ENCODE measurements at regions not wholly inside any gene's neighbourhood (a gene's known extent, or its start where the extent isn't known, plus 50 kb on each side); places are given as distances from the start of the nearest gene placed in this dataset.

DNA sequence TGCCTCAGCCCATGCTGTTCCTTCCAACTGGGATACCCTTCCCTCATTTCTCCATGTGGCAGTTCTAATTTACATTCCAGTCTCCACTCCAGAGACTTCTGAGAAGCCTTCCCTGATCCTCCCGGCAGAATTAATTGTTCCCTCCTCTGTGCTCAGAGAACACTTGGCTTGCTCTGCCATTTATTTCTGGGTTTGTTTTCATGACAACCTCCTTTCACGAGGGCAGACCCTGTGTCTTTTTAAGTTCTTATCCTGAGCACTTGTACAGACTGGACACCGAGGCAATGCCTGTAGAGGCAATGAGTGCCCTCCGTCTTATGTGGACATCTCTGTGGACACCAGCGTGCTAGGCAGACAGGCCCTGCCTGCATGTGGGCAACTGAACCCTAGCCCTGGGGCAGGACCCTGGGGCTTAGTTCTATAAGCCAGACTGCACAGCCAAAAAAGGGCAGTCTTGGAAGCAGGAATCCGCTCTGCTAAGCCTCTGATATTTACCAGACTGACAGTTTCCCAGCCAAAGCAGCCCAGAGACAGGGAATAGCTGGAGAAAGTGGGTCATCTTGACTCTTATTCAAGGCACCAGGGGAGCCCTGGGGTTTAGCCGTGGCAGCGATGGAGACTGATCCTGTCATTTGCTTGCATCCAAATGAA, 474.0 kb downstream of the RPS24 start:
- Histone ChIP-seq H3K27ac (ENCODE audit: low read depth, low read length) (peak overlapping the region; percentile 84), H3K9me3 (ENCODE audit: low read length) (no peaks in the 10 kb centered on the region), H3K9ac (ENCODE audit: low read length) (no peak overlapping the region), H3K27me3 (ENCODE audit: control insufficient read depth in 1 of 2, insufficient read depth in 2 of 2, low read length in 2 of 2) (no peaks in the 10 kb centered on the region), H3K4me1 (ENCODE audit: insufficient read depth, low read length) (peaks cover 67% of the 10 kb centered on the region), H3K4me3 (ENCODE audit: low read depth in 1 of 2, low read length in 2 of 2) (peak overlapping the region in 1 of 2 donors; percentile 24), H3K36me3 (ENCODE audit: insufficient read depth, low read length) (no peaks in the 10 kb centered on the region)

DNA sequence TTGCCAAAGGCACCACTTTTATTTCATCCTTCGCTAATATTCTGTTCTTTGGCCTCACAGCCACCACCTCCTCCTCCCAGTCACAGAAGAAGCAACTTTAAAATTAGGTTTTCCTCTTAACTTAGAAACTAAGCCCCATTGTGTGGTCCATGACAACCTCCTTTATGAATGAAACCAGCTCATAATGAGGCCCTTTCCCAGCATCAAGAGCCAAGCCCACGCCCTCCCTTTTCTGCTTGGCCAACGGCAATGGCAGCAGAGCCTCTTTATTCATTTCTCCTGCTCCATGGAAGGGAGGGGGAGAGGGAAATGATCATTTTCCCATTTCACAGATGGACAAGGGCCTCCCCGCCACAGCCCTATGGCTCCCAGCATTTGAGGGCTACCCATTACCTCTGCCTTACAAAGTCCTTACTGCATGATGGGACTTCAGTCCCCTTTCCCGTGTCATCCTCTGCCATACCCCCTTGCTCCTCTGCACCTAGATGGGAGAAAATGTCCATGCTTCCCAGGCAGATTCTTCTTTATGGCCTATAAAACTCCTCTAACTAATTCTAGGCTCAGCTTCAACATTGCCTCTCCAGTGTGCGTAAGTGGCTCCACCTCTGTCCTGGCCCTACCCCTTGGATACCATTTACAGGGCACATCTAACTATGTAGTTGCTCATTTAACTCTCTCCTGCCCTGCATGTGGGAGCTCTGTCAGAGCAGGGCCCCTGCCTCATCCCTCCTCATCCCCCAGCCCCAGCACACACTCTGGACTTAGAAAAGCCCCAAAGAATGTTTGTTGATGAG, 475.5 kb downstream of the RPS24 start:
- Histone ChIP-seq H3K9ac (ENCODE audit: low read length) (no peak overlapping the region), H3K4me3 (ENCODE audit: low read depth in 1 of 2, low read length in 2 of 2) (no peak overlapping the region), H3K27ac (ENCODE audit: low read depth, low read length) (peak overlapping the region; percentile 84), H3K27me3 (ENCODE audit: control insufficient read depth in 1 of 2, insufficient read depth in 2 of 2, low read length in 2 of 2) (no peaks in the 10 kb centered on the region), H3K4me1 (ENCODE audit: insufficient read depth, low read length) (peaks cover 62% of the 10 kb centered on the region), H3K36me3 (ENCODE audit: insufficient read depth, low read length) (no peaks in the 10 kb centered on the region), H3K9me3 (ENCODE audit: low read length) (no peaks in the 10 kb centered on the region)

DNA sequence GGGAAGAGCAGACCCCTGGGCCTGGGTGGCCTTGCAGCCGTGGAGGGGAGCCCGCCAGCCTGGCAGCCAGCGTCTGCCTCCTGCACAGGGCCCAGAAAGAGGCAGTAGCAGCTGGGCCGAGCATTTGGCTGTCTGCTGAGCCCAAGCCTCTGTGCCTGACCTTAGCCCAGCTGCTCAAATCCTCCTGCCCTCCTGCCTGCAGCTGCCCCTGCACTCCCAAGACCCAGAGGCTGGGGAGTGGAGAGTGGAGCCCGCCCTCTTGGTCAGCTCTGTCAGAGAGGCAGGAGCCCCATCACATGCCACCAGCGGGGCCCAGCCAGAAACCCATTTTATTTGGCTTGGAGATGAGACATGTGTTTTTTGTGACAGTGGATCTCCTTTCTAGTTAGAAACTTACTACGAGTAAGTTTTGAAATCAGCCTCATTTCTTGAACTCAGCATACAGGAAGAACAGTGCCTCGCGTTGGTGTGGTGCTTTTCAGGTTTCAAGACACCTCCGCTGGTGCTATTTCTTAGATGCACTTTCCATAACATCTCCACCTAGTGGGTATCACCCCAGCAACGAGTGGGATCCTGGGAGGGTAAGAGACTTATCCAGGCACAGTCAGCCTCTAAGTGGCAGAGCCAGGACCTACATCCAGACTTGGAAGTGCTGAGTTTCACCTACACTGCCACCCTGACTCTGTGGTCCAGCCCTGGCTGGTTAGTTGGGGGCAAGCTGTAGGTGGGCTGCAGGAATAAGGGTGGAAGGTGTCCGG, 477.1 kb downstream of the RPS24 start:
- Histone ChIP-seq H3K4me1 (ENCODE audit: insufficient read depth, low read length) (peaks cover 77% of the 10 kb centered on the region), H3K27me3 (ENCODE audit: control insufficient read depth in 1 of 2, insufficient read depth in 2 of 2, low read length in 2 of 2) (no peaks in the 10 kb centered on the region), H3K9ac (ENCODE audit: low read length) (no peak overlapping the region), H3K9me3 (ENCODE audit: low read length) (no peaks in the 10 kb centered on the region), H3K4me3 (ENCODE audit: low read depth in 1 of 2, low read length in 2 of 2) (no peak overlapping the region), H3K36me3 (ENCODE audit: insufficient read depth, low read length) (no peaks in the 10 kb centered on the region), H3K27ac (ENCODE audit: low read depth, low read length) (peak overlapping the region; percentile 84)

DNA sequence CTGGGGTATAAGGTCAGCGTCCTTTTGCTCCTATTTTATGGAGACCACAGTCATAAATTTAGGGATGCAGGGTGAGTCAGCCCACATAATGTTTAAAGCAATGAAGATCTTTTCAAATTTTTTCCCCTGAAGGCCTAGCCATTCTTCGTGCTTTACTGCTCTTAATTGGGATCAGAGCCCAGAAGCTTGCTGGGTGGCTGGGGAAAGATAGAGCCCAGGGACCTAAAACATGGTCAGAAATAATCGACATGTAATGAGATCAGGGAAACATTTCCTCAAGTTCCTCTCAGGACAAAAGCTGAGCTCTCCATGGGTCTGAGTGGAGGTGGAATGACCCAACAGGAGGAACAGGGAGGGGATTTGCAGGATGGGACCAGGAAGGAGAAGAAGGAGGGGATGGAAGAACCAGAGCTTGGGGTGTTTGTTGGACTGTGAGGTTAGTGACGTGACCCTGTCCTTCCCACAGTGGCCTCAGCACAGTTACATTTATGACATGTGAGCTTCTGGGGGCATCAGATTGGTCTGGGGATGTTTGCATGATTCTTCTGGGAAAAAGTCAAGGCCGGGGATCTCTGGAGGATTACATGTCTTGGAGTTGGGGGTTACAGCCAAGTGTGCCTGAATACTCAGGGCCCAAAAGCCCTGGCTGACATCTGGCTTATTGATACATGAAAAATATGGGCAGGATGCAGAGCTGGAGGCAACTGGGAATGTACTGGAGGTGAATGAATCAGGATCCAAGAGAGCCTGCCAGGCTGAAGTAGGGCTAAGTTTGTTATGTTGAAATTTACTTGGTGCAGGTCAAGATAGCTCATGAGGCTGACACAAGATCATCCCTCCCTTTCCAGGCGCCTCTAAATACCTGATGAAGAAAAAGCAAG, 477.9 kb downstream of the RPS24 start:
- Histone ChIP-seq H3K4me3 (ENCODE audit: low read depth in 1 of 2, low read length in 2 of 2) (no peak overlapping the region), H3K9me3 (ENCODE audit: low read length) (no peaks in the 10 kb centered on the region), H3K27ac (ENCODE audit: low read depth, low read length) (peak overlapping the region; percentile 84), H3K36me3 (ENCODE audit: insufficient read depth, low read length) (no peaks in the 10 kb centered on the region), H3K9ac (ENCODE audit: low read length) (no peak overlapping the region), H3K27me3 (ENCODE audit: control insufficient read depth in 1 of 2, insufficient read depth in 2 of 2, low read length in 2 of 2) (no peaks in the 10 kb centered on the region), H3K4me1 (ENCODE audit: insufficient read depth, low read length) (peaks cover 85% of the 10 kb centered on the region)

DNA sequence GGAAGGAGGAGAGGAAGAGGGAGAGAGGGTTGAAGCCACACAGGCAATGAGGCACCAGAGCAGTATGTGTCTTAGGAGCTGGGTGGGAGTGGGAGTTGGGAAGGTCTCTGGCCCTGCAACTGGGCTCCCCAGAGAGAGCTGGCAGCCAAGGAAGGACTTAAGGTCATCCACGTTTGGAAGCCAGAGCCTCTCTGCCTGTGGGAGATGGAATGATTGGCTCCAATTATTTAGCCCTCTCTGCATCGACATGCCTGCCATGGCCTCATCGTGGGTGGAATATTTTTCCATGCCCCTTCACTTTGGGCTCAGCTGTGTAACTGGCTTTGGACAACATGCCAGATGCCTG, 478.5 kb downstream of the RPS24 start:
- peaks cover 85% of the 10 kb centered on the region for H3K4me1 ChIP-seq (ENCODE audit: insufficient read depth, low read length)
- H3K27ac ChIP-seq (ENCODE audit: low read depth, low read length) = peak overlapping the region; percentile 35
- no peaks in the 10 kb centered on the region for H3K9me3 ChIP-seq (ENCODE audit: low read length)
- no peak overlapping the region for H3K9ac ChIP-seq (ENCODE audit: low read length)
- no peaks in the 10 kb centered on the region for H3K27me3 ChIP-seq (ENCODE audit: control insufficient read depth in 1 of 2, insufficient read depth in 2 of 2, low read length in 2 of 2)
- H3K4me3 ChIP-seq (ENCODE audit: low read depth in 1 of 2, low read length in 2 of 2) = no peak overlapping the region
- H3K36me3 ChIP-seq (ENCODE audit: insufficient read depth, low read length) = no peaks in the 10 kb centered on the region

DNA sequence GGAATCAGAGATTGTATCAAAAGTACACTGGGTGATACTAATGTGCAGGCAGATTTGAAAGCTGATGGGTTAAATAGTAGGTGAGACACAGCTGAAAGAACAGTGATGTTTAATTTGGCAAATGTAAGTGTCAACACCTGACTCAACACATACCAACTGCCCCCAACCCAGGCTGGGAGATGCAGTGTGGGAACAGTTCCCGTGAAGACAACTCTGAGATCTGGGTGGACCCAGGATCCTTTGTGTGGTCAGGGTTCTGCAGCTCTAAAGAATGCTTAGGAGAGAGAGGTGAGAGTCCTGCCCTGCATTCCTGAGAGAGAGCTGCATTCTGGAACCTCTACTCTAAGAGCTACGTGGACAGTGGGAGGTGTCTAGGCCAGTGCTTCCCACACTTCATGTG, 479.7 kb downstream of the RPS24 start:
- Histone ChIP-seq H3K4me1 (ENCODE audit: insufficient read depth, low read length) (peaks cover 78% of the 10 kb centered on the region), H3K9ac (ENCODE audit: low read length) (no peak overlapping the region), H3K4me3 (ENCODE audit: low read depth in 1 of 2, low read length in 2 of 2) (no peak overlapping the region), H3K36me3 (ENCODE audit: insufficient read depth, low read length) (no peaks in the 10 kb centered on the region), H3K9me3 (ENCODE audit: low read length) (no peaks in the 10 kb centered on the region), H3K27ac (ENCODE audit: low read depth, low read length) (no peak overlapping the region), H3K27me3 (ENCODE audit: control insufficient read depth in 1 of 2, insufficient read depth in 2 of 2, low read length in 2 of 2) (no peaks in the 10 kb centered on the region)

DNA sequence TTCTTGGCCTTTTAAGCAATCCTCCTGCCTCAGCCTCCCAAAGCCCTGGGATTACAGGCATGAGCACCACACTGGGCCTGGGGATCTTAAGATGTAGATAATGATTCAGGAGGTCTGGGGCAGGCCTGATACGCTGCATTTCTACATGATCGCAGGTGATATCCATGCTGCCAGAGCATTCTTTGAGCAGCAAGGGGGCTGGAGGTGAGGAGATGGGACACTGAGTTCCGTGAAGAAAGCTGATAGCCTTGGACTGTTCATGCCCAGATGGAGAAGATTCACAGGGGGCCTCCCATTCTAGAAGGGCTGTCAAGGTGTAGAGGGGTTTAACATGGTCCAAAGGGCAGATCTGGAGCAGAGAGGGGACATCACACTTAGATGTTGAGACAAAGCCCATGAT, 480.3 kb downstream of the RPS24 start:
- no peaks in the 10 kb centered on the region for H3K27me3 ChIP-seq (ENCODE audit: control insufficient read depth in 1 of 2, insufficient read depth in 2 of 2, low read length in 2 of 2)
- no peaks in the 10 kb centered on the region for H3K9me3 ChIP-seq (ENCODE audit: low read length)
- no peaks in the 10 kb centered on the region for H3K36me3 ChIP-seq (ENCODE audit: insufficient read depth, low read length)
- peaks cover 71% of the 10 kb centered on the region for H3K4me1 ChIP-seq (ENCODE audit: insufficient read depth, low read length)
- H3K27ac ChIP-seq (ENCODE audit: low read depth, low read length) = no peak overlapping the region
- no peak overlapping the region for H3K9ac ChIP-seq (ENCODE audit: low read length)
- no peak overlapping the region for H3K4me3 ChIP-seq (ENCODE audit: low read depth in 1 of 2, low read length in 2 of 2)

DNA sequence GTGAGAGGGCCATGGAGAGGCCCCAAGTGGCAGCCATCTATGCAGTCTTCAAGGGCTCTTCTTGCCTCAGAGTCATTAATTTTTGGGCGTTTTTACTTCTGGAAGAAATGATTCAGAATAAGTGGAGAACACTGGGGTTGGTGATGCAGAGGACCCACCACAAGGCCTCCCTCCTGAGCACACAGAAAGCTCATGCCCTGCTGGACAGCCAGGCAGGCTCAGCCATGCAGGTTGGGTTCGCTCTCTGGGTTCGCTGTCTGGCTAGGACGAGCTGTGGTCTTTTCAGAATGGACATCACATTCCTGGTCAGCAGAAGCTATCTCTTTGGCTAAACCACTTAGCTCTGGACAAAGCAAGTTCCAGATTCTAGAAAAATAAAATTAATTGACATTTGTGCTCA, 480.8 kb downstream of the RPS24 start:
- H3K4me3 ChIP-seq (ENCODE audit: low read depth in 1 of 2, low read length in 2 of 2) = no peak overlapping the region

DNA sequence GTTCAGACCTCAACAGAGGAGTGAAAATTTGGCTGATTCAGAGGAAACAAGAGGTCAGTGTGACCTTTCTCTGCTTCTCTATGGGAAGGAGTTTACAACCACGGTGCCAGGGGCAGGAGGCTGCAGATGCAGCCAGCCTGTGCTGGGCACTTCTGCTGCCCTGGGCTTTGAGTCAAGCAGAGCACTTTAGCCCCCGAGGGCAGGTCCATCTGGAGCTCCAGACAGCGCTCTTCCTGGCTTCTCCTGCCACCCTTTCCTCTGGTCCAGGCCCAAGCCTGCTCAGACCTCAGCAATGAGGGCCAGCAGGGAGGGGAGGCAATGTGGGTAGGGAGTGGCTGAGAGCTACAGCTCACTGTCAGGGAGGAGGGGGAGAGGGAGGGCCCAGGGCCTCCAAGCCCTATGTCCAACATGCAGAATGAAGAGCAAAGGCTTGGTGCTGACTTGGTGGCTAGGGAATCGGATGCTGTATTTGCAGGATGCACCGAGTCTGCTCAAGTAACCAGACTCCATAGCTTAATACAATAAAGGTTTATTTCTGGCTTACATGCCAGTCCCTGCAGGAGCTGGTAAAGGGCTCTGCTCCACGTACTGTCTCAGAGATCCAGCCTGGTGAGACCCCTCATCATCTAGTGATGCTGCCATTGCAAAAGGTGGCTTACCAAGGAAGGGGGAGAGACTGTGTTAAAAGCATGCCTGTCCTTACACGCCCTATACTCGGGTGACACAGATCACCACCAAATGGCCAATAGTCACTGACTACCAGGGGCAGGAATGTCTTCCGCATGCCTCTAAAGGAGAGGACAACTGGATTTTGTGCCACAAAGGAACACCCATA, 481.6 kb downstream of the RPS24 start:
- Histone ChIP-seq H3K4me1 (ENCODE audit: insufficient read depth, low read length) (peaks cover 58% of the 10 kb centered on the region), H3K9ac (ENCODE audit: low read length) (no peak overlapping the region), H3K27me3 (ENCODE audit: control insufficient read depth in 1 of 2, insufficient read depth in 2 of 2, low read length in 2 of 2) (no peaks in the 10 kb centered on the region), H3K4me3 (ENCODE audit: low read depth in 1 of 2, low read length in 2 of 2) (no peak overlapping the region), H3K9me3 (ENCODE audit: low read length) (no peaks in the 10 kb centered on the region), H3K36me3 (ENCODE audit: insufficient read depth, low read length) (no peaks in the 10 kb centered on the region), H3K27ac (ENCODE audit: low read depth, low read length) (peak overlapping the region; percentile 55)

More for the DNA sequence above, 480.8 kb downstream of the RPS24 start:
- Histone ChIP-seq H3K36me3 (ENCODE audit: insufficient read depth, low read length) (no peaks in the 10 kb centered on the region), H3K27me3 (ENCODE audit: control insufficient read depth in 1 of 2, insufficient read depth in 2 of 2, low read length in 2 of 2) (no peaks in the 10 kb centered on the region), H3K9ac (ENCODE audit: low read length) (no peak overlapping the region), H3K27ac (ENCODE audit: low read depth, low read length) (no peak overlapping the region), H3K9me3 (ENCODE audit: low read length) (no peaks in the 10 kb centered on the region), H3K4me1 (ENCODE audit: insufficient read depth, low read length) (peaks cover 66% of the 10 kb centered on the region)

DNA sequence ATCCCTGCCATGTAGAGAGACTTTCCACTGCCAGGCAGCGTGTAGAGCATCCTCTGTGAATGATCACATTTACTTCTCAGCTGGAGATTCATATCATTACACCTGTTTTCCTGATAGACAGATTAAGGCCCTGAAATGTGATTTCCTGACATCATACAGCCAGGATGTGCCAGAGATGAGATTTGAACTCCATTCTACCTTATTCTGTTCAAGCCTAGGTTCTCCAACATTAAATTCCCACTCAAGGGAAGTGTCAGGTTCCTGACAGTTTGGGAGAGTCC, 482.1 kb downstream of the RPS24 start:
- Histone ChIP-seq H3K4me1 (ENCODE audit: insufficient read depth, low read length) (peaks cover 53% of the 10 kb centered on the region), H3K9me3 (ENCODE audit: low read length) (no peaks in the 10 kb centered on the region), H3K27ac (ENCODE audit: low read depth, low read length) (peak overlapping the region; percentile 55), H3K27me3 (ENCODE audit: control insufficient read depth in 1 of 2, insufficient read depth in 2 of 2, low read length in 2 of 2) (no peaks in the 10 kb centered on the region), H3K36me3 (ENCODE audit: insufficient read depth, low read length) (no peaks in the 10 kb centered on the region), H3K4me3 (ENCODE audit: low read depth in 1 of 2, low read length in 2 of 2) (no peak overlapping the region), H3K9ac (ENCODE audit: low read length) (no peak overlapping the region)
